ENCODE measurements at regions not wholly inside any gene's neighbourhood (a gene's known extent, or its start where the extent isn't known, plus 50 kb on each side); places are given as distances from the start of the nearest gene placed in this dataset.

GRCh38 chr1:98002288-98002687 lies 81.5 kb upstream of the DPYD start:
- TF ChIP-seq POLR2A (IDR thresholded peaks at IDR 0.05) (no peak), CTCF (IDR thresholded peaks at IDR 0.05) (no peak)
